OCI-LY7 (cell line): ENCODE measurements at regions not wholly inside any gene's neighbourhood (a gene's known extent, or its start where the extent isn't known, plus 50 kb on each side); places are given as distances from the start of the nearest gene placed in this dataset.

Experiments
- EZH2phosphoT487 ChIP-seq: fragments of 200-600 bp; sonication (generic); IDR thresholded peaks from 2 replicates; pipeline ENCODE4 v1.6.1; 2018; ENCODE audit warnings: low read depth, borderline replicate concordance, mild to moderate bottlenecking, mixed run types, antibody characterized with exemption, low read length, moderate library complexity, mixed read lengths
- TF ChIP-seq, protein P1 (sequence below): fragments of 200-600 bp; sonication (generic); conservative IDR thresholded peaks from 2 replicates; pipeline ENCODE4 v1.5.1; 2014; ENCODE audit warnings: mild to moderate bottlenecking, antibody characterized with exemption, low read length, moderate library complexity, mixed read lengths

DNA sequence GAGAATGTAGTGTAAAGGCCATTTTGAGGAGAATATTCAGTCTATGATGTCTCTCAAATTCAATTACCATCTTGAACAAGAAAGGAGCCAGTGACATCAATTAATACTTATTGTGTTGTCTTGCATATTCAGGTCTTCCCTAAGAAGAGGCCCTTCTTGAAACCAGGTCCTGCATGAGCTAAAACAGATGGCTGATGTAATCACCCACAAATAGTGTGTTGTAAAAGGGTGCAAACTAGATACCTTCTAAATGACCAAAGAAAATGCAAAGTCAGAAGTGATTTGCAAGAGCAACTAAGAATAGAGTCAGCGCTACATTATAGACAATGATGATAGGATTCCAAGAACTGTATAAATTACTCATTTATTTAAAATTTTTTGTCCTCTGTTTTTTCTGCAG lies 97.0 kb downstream of the BTBD3 start:
- TF ChIP-seq, protein P1, sequence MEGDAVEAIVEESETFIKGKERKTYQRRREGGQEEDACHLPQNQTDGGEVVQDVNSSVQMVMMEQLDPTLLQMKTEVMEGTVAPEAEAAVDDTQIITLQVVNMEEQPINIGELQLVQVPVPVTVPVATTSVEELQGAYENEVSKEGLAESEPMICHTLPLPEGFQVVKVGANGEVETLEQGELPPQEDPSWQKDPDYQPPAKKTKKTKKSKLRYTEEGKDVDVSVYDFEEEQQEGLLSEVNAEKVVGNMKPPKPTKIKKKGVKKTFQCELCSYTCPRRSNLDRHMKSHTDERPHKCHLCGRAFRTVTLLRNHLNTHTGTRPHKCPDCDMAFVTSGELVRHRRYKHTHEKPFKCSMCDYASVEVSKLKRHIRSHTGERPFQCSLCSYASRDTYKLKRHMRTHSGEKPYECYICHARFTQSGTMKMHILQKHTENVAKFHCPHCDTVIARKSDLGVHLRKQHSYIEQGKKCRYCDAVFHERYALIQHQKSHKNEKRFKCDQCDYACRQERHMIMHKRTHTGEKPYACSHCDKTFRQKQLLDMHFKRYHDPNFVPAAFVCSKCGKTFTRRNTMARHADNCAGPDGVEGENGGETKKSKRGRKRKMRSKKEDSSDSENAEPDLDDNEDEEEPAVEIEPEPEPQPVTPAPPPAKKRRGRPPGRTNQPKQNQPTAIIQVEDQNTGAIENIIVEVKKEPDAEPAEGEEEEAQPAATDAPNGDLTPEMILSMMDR: no peak
- no peak for TF ChIP-seq EZH2phosphoT487
